Parathyroid adenoma (tissue), 2 donors: ENCODE measurements at regions not wholly inside any gene's neighbourhood (a gene's known extent, or its start where the extent isn't known, plus 50 kb on each side); places are given as distances from the start of the nearest gene placed in this dataset.

Source experiments
- H2AFZ ChIP-seq: fragments of 300-600 bp; sonication (generic); one replicate; pipeline ENCODE4 v1.7.0; 2017; ENCODE audit warnings: antibody characterized with exemption, mild to moderate bottlenecking
- H3K27ac ChIP-seq: fragments of 300-600 bp; sonication (generic); one replicate; pipeline ENCODE4 v1.7.0; 2017
- H3K27me3 ChIP-seq: fragments of 300-600 bp; sonication (generic); one replicate; pipeline ENCODE4 v1.7.0; 2017; ENCODE audit warnings: low read length; ENCODE audit not compliant: control insufficient read depth, insufficient read depth
- H3K36me3 ChIP-seq: fragments of 300-600 bp; sonication (generic); one replicate; pipeline ENCODE4 v1.7.0; 2017; ENCODE audit warnings: low read length; ENCODE audit not compliant: control insufficient read depth, insufficient read depth
- H3K4me1 ChIP-seq: fragments of 300-600 bp; sonication (generic); one replicate; pipeline ENCODE4 v1.7.0; 2017; ENCODE audit warnings: control low read depth
- H3K4me2 ChIP-seq: fragments of 300-600 bp; sonication (generic); one replicate; pipeline ENCODE4 v1.7.0; 2017; ENCODE audit warnings: low read length
- H3K4me3 ChIP-seq: fragments of 300-600 bp; sonication (generic); one replicate; pipeline ENCODE4 v1.7.0; 2017; ENCODE audit warnings: low read depth, low read length
- H3K79me2 ChIP-seq: fragments of 300-600 bp; sonication (generic); one replicate; pipeline ENCODE4 v1.7.0; 2017; ENCODE audit warnings: control low read depth
- H3K9ac ChIP-seq: fragments of 300-600 bp; sonication (generic); one replicate; pipeline ENCODE4 v1.7.0; 2017; ENCODE audit warnings: mild to moderate bottlenecking
- H3K9me3 ChIP-seq: fragments of 300-600 bp; sonication (generic); one replicate; pipeline ENCODE4 v1.7.0; 2017; ENCODE audit warnings: low read length; ENCODE audit not compliant: control insufficient read depth
- TF ChIP-seq, protein P1 (sequence below): fragments of 300-600 bp; sonication (generic); IDR thresholded peaks from one replicate; pipeline ENCODE4 v1.7.0; 2017; ENCODE audit warnings: antibody characterized with exemption, mild to moderate bottlenecking
- donor health status: primary hyperparathyroidism.

- H3K4me2 ChIP-seq, result no peak overlapping the region
- H2AFZ ChIP-seq, result no peak overlapping the region
- no peak overlapping the region for H3K4me3 ChIP-seq
- TF ChIP-seq, protein P1, sequence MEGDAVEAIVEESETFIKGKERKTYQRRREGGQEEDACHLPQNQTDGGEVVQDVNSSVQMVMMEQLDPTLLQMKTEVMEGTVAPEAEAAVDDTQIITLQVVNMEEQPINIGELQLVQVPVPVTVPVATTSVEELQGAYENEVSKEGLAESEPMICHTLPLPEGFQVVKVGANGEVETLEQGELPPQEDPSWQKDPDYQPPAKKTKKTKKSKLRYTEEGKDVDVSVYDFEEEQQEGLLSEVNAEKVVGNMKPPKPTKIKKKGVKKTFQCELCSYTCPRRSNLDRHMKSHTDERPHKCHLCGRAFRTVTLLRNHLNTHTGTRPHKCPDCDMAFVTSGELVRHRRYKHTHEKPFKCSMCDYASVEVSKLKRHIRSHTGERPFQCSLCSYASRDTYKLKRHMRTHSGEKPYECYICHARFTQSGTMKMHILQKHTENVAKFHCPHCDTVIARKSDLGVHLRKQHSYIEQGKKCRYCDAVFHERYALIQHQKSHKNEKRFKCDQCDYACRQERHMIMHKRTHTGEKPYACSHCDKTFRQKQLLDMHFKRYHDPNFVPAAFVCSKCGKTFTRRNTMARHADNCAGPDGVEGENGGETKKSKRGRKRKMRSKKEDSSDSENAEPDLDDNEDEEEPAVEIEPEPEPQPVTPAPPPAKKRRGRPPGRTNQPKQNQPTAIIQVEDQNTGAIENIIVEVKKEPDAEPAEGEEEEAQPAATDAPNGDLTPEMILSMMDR, result no peak
- no peak overlapping the region for H3K27ac ChIP-seq
- no peaks in the 10 kb centered on the region for H3K79me2 ChIP-seq
- H3K9ac ChIP-seq, result no peak overlapping the region
- H3K4me1 ChIP-seq, result no peaks in the 10 kb centered on the region
- H3K27me3 ChIP-seq, result no peaks in the 10 kb centered on the region
- H3K36me3 ChIP-seq, result no peaks in the 10 kb centered on the region
- H3K9me3 ChIP-seq, result no peaks in the 10 kb centered on the region
Observed at GRCh38 chr5:125778791-125779190, 644.4 kb upstream of the GRAMD2B start.

DNA sequence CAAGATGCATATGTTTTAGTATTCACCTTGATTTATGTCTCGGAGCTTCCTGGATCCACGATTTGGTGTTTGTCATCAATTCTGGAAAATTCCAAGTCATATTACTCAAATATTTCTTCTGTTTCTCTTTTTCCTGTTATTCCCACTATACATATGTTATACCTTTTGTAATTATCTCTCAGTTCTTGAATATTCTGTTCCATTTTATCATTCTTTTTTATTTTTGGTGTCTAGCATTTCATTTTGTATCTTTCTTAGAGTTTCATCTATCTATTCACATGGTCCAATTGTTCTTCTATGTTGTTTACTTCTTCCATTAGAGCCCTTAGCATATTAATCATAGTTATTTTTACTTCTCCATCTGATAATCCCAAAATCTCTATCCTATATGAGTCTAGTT lies 637.8 kb upstream of the GRAMD2B start:
- no peaks in the 10 kb centered on the region for H3K79me2 ChIP-seq
- TF ChIP-seq, protein P1, result no peak
- H3K9ac ChIP-seq, result no peak overlapping the region
- no peak overlapping the region for H3K4me2 ChIP-seq
- no peaks in the 10 kb centered on the region for H3K36me3 ChIP-seq
- H3K4me1 ChIP-seq, result no peaks in the 10 kb centered on the region
- H3K27ac ChIP-seq, result no peak overlapping the region
- H3K4me3 ChIP-seq, result no peak overlapping the region
- no peaks in the 10 kb centered on the region for H3K9me3 ChIP-seq
- H3K27me3 ChIP-seq, result no peaks in the 10 kb centered on the region
- no peak overlapping the region for H2AFZ ChIP-seq

- Histone ChIP-seq H3K9me3 (no peaks in the 10 kb centered on the region), H3K9ac (no peak overlapping the region), H3K36me3 (no peaks in the 10 kb centered on the region), H3K27ac (no peak overlapping the region), H3K4me1 (no peaks in the 10 kb centered on the region), H2AFZ (no peak overlapping the region), H3K27me3 (no peaks in the 10 kb centered on the region), H3K4me3 (no peak overlapping the region), H3K79me2 (no peaks in the 10 kb centered on the region), H3K4me2 (no peak overlapping the region)
- TF ChIP-seq, protein P1, result no peak
Observed at GRCh38 chr5:125786021-125786420, 637.2 kb upstream of the GRAMD2B start.

- H3K9me3 ChIP-seq, result no peaks in the 10 kb centered on the region
- no peaks in the 10 kb centered on the region for H3K27me3 ChIP-seq
- no peak overlapping the region for H3K4me2 ChIP-seq
- no peak overlapping the region for H2AFZ ChIP-seq
- TF ChIP-seq, protein P1, result no peak
- no peak overlapping the region for H3K27ac ChIP-seq
- H3K9ac ChIP-seq, result no peak overlapping the region
- no peak overlapping the region for H3K4me3 ChIP-seq
- no peaks in the 10 kb centered on the region for H3K79me2 ChIP-seq
- H3K4me1 ChIP-seq, result no peaks in the 10 kb centered on the region
- no peaks in the 10 kb centered on the region for H3K36me3 ChIP-seq
Observed at GRCh38 chr5:125793470-125793869, 629.7 kb upstream of the GRAMD2B start.

DNA sequence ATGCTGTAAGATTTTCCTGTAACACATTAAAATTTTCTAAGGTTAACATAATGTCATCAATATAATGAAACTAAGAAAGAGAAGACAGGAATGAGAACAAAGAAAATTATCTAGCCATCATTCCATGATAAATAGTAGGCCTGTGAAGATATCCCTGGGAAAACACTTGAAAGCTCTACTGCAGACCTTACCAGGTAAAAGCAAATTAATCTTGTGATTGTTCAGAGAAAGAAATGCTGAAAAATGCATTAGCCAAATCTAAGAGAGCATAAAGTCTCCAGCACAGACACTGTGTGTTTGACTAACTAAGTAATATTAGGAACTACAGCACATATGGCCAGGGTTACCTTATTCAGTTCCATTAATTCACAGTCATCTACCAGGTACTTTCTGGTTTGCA lies 628.3 kb upstream of the GRAMD2B start:
- TF ChIP-seq, protein P1, result no peak

More for the DNA sequence above, 628.3 kb upstream of the GRAMD2B start:
- Histone ChIP-seq H3K9me3 (no peaks in the 10 kb centered on the region), H3K79me2 (no peaks in the 10 kb centered on the region), H2AFZ (no peak overlapping the region), H3K4me3 (no peak overlapping the region), H3K27me3 (no peaks in the 10 kb centered on the region), H3K9ac (no peak overlapping the region), H3K4me2 (no peak overlapping the region), H3K27ac (no peak overlapping the region), H3K4me1 (no peaks in the 10 kb centered on the region), H3K36me3 (no peaks in the 10 kb centered on the region)
